ENCODE measurements at regions not wholly inside any gene's neighbourhood (a gene's known extent, or its start where the extent isn't known, plus 50 kb on each side); places are given as distances from the start of the nearest gene placed in this dataset.

- TF ChIP-seq CTCF (IDR thresholded peaks at IDR 0.05) (no peak), POLR2A (IDR thresholded peaks at IDR 0.05) (no peak)
These were observed 311.3 kb upstream of the ZMIZ1 start for GRCh38 chr10:78757344-78757925.

All from thyroid gland (tissue), 4 donors.